K562 (cell line): ENCODE measurements at regions not wholly inside any gene's neighbourhood (a gene's known extent, or its start where the extent isn't known, plus 50 kb on each side); places are given as distances from the start of the nearest gene placed in this dataset.

Experiments
- ATAC-seq: fragments of 200-7000 bp; cut with Tn5 transposase; 3 replicates; pipeline ENCODE4 v1.9.1; 2020; ENCODE audit warnings: moderate library complexity
- BruUV-seq: library from RNA; stranded (reverse); fragments of 400-500 nt; replicated peaks from 2 replicates; lab custom pipeline; 2021; lab: Mats Ljungman, UMichigan
- CTCF ChIA-PET: fragments of 300-600 bp; formaldehyde crosslinking; extraction: SDS; loops from one replicate; lab custom pipeline; 2021; ENCODE audit warnings: low intra/inter-chr PET ratio; lab: Yijun Ruan, JAX
- POLR2A ChIA-PET: fragments of 300-600, 350-650 bp; sonication (Branson Sonifier 250); formaldehyde crosslinking; extraction: SDS; loops from one replicate; lab custom pipeline; 2021; ENCODE audit warnings: antibody characterized with exemption, inconsistent platforms; lab: Yijun Ruan, JAX
- DNase-seq, 4 experiments: peaks; one replicate each; pipeline versions ENCODE4 v3.0.0 to v3.0.0-alpha.2; 2011 to 2018; ENCODE audit warnings: low spot score in 3 of 4, mixed read lengths in 3 of 4; ENCODE audit errors: extremely low read depth in 1 of 4
- FAIRE-seq: peaks from 2 replicates; lab custom pipeline; 2011; peaks lifted over from hg19 to GRCh38; lab: Jason Lieb, UNC
- H2AFZ ChIP-seq: 2 replicates; pipeline ENCODE4 v1.6.0; 2011; ENCODE audit warnings: low read depth, low read length, control low read depth, inconsistent platforms
- H3K27ac ChIP-seq: fragments of 200-600 bp; 3 replicates; pipeline ENCODE4 v1.8.0; 2011; ENCODE audit warnings: low read depth, mild to moderate bottlenecking, control low read depth, inconsistent platforms, low read length, moderate library complexity, mixed read lengths; ENCODE audit errors: extremely low read depth
- H3K27me3 ChIP-seq, 2 experiments: fragments of 300-600 bp in 1 of 2; 2 replicates in 1 of 2; 3 replicates in 1 of 2; pipeline versions ENCODE4 v1.6.0 to v1.8.0; 2011; ENCODE audit warnings: inconsistent platforms in 2 of 2, low read length in 2 of 2, mild to moderate bottlenecking in 1 of 2, mixed read lengths in 1 of 2, moderate library complexity in 1 of 2; ENCODE audit not compliant: control insufficient read depth in 2 of 2, insufficient read depth in 2 of 2
- H3K36me3 ChIP-seq: fragments of 300-600 bp; 3 replicates; pipeline ENCODE4 v1.8.0; 2011; ENCODE audit warnings: mild to moderate bottlenecking, low read length, inconsistent platforms; ENCODE audit not compliant: control insufficient read depth, insufficient read depth
- H3K4me1 ChIP-seq, 2 experiments: fragments of 200-600 bp in 1 of 2; replicated peaks in 1 of 2; 2 replicates in 1 of 2; 3 replicates in 1 of 2; pipeline versions ENCODE4 v1.5.1 to v1.8.0; 2011; ENCODE audit warnings: inconsistent platforms in 2 of 2, low read length in 2 of 2, mild to moderate bottlenecking in 1 of 2, mixed read lengths in 1 of 2, moderate library complexity in 1 of 2; ENCODE audit not compliant: control insufficient read depth in 2 of 2, insufficient read depth in 2 of 2
- H3K4me2 ChIP-seq: 2 replicates; pipeline ENCODE4 v1.6.1; 2011; ENCODE audit warnings: low read length, control low read depth, inconsistent platforms, mixed read lengths; ENCODE audit not compliant: insufficient read depth
- H3K4me3 ChIP-seq: fragments of 200-600 bp; sonication (generic), shearing (Covaris generic); 2 replicates; pipeline ENCODE4 v1.5.1; 2016; ENCODE audit warnings: control low read depth, inconsistent platforms
- H3K79me2 ChIP-seq: fragments of 200-600 bp; 3 replicates; pipeline ENCODE4 v1.8.0; 2011; ENCODE audit warnings: low read length, inconsistent platforms; ENCODE audit not compliant: control insufficient read depth, insufficient read depth
- H3K9ac ChIP-seq, 2 experiments: 2 replicates each; pipeline versions ENCODE4 v1.6.0 to v1.6.1; 2011; ENCODE audit warnings: low read depth in 2 of 2, low read length in 2 of 2, control low read depth in 1 of 2, inconsistent platforms in 1 of 2, mild to moderate bottlenecking in 1 of 2, mixed read lengths in 1 of 2; ENCODE audit not compliant: insufficient read depth in 1 of 2
- H3K9me1 ChIP-seq: one replicate; pipeline ENCODE4 v1.6.0; 2011; ENCODE audit warnings: inconsistent platforms, mild to moderate bottlenecking, low read length, moderate library complexity; ENCODE audit not compliant: control insufficient read depth, insufficient read depth
- H3K9me3 ChIP-seq: replicated peaks from 2 replicates; pipeline ENCODE4 v1.5.1; 2011; ENCODE audit warnings: low read depth, low read length, inconsistent platforms; ENCODE audit not compliant: control insufficient read depth, insufficient read depth
- H4K20me1 ChIP-seq: replicated peaks from 2 replicates; pipeline ENCODE4 v1.6.1; 2011; ENCODE audit warnings: low read length, inconsistent platforms, mixed read lengths; ENCODE audit not compliant: control insufficient read depth, insufficient read depth
- SMAD3 ChIP-seq: fragments of 450-650 bp; formaldehyde crosslinking; conservative IDR thresholded peaks from 2 replicates; pipeline ENCODE4 v1.4.0; 2020; ENCODE audit warnings: mild to moderate bottlenecking
- WGBS: fragments of 100-300 bp; shearing (Covaris generic); methylation state at CpG from one replicate; pipeline ENCODE4 v1.1.6; 2016; ENCODE audit warnings: low coverage, mixed read lengths; ENCODE audit not compliant: insufficient coverage; ENCODE audit errors: missing lambda C conversion rate; 5-methylcytosine and 5-hydroxymethylcytosine counted together
- in situ Hi-C: fragments of 300-500 bp; cut with MboI; formaldehyde crosslinking; loops from 4 replicates; pipeline ENCODE4 v1.15.0; 2018; ENCODE audit warnings: inconsistent platforms, mixed read lengths
- intact Hi-C: fragments of 100-400 bp; cut with micrococcal nuclease; formaldehyde crosslinking; loops from 2 replicates; pipeline ENCODE4 v1.14.2; 2022
- TF ChIP-seq, protein P1 (sequence below), 2 experiments: IDR thresholded peaks in 1 of 2; conservative IDR thresholded peaks in 1 of 2; 2 replicates each; pipeline ENCODE4 v1.6.1; 2016; ENCODE audit warnings: low read depth in 2 of 2, mild to moderate bottlenecking in 1 of 2, missing compliant biosample characterization in 1 of 2, missing genetic modification characterization in 1 of 2, moderate library complexity in 1 of 2

DNA sequence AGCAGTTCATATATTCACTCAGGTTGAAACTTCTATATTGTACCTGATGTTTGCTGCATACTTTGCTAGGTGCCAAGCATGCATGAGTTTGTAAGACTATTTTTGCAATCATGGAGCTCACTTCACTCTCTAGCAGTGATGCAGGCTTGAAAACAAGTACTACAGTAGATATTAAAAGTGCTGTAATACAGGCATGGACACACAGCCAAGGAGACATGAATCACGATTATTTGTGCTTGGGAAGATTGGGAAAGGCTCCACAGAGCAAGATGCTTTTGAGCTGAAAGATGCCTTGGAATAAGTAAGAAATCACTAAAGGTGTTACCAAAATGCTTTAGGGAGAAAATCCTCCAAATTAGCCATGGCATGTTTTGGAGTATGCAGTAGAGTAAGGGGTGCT, 427.4 kb downstream of the UTRN start:
- FAIRE-seq (no peak), DNase-seq (no peak)
- Histone ChIP-seq H2AFZ (no peak overlapping the region), H3K79me2 (no peaks in the 10 kb centered on the region), H3K27ac (no peak overlapping the region), H3K4me2 (no peak overlapping the region)
- ChIA-PET CTCF (no interaction called here), POLR2A (no interaction called here)
- intact Hi-C loops: no loop called here
- TF ChIP-seq, protein P1, sequence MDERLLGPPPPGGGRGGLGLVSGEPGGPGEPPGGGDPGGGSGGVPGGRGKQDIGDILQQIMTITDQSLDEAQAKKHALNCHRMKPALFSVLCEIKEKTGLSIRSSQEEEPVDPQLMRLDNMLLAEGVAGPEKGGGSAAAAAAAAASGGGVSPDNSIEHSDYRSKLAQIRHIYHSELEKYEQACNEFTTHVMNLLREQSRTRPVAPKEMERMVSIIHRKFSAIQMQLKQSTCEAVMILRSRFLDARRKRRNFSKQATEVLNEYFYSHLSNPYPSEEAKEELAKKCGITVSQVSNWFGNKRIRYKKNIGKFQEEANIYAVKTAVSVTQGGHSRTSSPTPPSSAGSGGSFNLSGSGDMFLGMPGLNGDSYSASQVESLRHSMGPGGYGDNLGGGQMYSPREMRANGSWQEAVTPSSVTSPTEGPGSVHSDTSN (CRISPR knock-in tag; IDR thresholded peaks at IDR 0.05; ENCODE audit: low read depth): no peak
- TF ChIP-seq, protein P1 (tag; conservative IDR thresholded peaks at IDR 0.05; ENCODE audit: low read depth): no peak
- no peak for TF ChIP-seq SMAD3
- TF ChIP-seq, all 486 proteins: peak for 0
- Histone ChIP-seq H3K9ac (no peak overlapping the region), H3K36me3 (no peaks in the 10 kb centered on the region), H3K4me1 (no peaks in the 10 kb centered on the region), H4K20me1 (no peaks in the 10 kb centered on the region), H3K9me3 (no peaks in the 10 kb centered on the region), H3K9me1 (no peaks in the 10 kb centered on the region), H3K27me3 (no peaks in the 10 kb centered on the region), H3K4me3 (no peak overlapping the region)
- WGBS: 7% methylated on average over 1 of the region's 1 CpG
- no peak for ATAC-seq
- no TSS peak for BruUV-seq
- in situ Hi-C loops: no loop called here
